NCI-H2196 treated with DMSO at 0.1 percent for 48 hours (cell line): ENCODE measurements at regions not wholly inside any gene's neighbourhood (a gene's known extent, or its start where the extent isn't known, plus 50 kb on each side); places are given as distances from the start of the nearest gene placed in this dataset.

Experiments used
- DNase-seq: peaks from one replicate; lab custom pipeline; 2025; ENCODE audit not compliant: unreplicated experiment; lab: John Stamatoyannopoulos, UW

- DNase-seq, result no peak
These were observed 245.8 kb upstream of the JAG1 start for GRCh38 chr20:10919396-10920140.

- DNase-seq, result no peak
These were observed 246.6 kb upstream of the JAG1 start for GRCh38 chr20:10920396-10920795.

GRCh38 chr20:10921491-10922010 is 247.8 kb upstream of the JAG1 start:
- no peak for DNase-seq

GRCh38 chr20:10922506-10922905 is 248.7 kb upstream of the JAG1 start:
- no peak for DNase-seq

GRCh38 chr20:10922941-10923340 is 249.1 kb upstream of the JAG1 start:
- no peak for DNase-seq

GRCh38 chr20:10924644-10925201 is 250.9 kb upstream of the JAG1 start:
- DNase-seq, result no peak

GRCh38 chr20:10925767-10926166 is 252.0 kb upstream of the JAG1 start:
- no peak for DNase-seq

GRCh38 chr20:10927011-10927583 is 253.3 kb upstream of the JAG1 start:
- DNase-seq, result no peak

GRCh38 chr20:10927936-10928840 is 254.4 kb upstream of the JAG1 start:
- no peak for DNase-seq

GRCh38 chr20:10928841-10929421 is 255.1 kb upstream of the JAG1 start:
- DNase-seq, result no peak

GRCh38 chr20:10935658-10936402 is 262.0 kb upstream of the JAG1 start:
- DNase-seq, result no peak

GRCh38 chr20:10936786-10937185 is 263.0 kb upstream of the JAG1 start:
- no peak for DNase-seq

- DNase-seq, result no peak
These were observed 265.6 kb upstream of the JAG1 start for GRCh38 chr20:10939331-10939941.

- DNase-seq, result no peak
These were observed 267.1 kb upstream of the JAG1 start for GRCh38 chr20:10940941-10941340.

- no peak for DNase-seq
These were observed 270.0 kb upstream of the JAG1 start for GRCh38 chr20:10943686-10944265.

GRCh38 chr20:10946124-10946880 is 272.5 kb upstream of the JAG1 start:
- DNase-seq, result no peak

- DNase-seq, result no peak
These were observed 273.9 kb upstream of the JAG1 start for GRCh38 chr20:10947726-10948125.

GRCh38 chr20:10949930-10950783 is 276.4 kb upstream of the JAG1 start:
- no peak for DNase-seq
